CD4-positive, alpha-beta T cell treated with Interleukin-4 for 1 hour (primary cell): ENCODE measurements at regions not wholly inside any gene's neighbourhood (a gene's known extent, or its start where the extent isn't known, plus 50 kb on each side); places are given as distances from the start of the nearest gene placed in this dataset.
"Not testable (repeated sequence)": the region's sequence is repeated elsewhere in the genome, so short reads cannot be mapped to it uniquely, and the experiment has no call there.

Experiments
- DNase-seq, 2 donors: peaks; one replicate each; pipeline ENCODE4 v3.0.0-alpha.2; 2020 to 2022

DNA sequence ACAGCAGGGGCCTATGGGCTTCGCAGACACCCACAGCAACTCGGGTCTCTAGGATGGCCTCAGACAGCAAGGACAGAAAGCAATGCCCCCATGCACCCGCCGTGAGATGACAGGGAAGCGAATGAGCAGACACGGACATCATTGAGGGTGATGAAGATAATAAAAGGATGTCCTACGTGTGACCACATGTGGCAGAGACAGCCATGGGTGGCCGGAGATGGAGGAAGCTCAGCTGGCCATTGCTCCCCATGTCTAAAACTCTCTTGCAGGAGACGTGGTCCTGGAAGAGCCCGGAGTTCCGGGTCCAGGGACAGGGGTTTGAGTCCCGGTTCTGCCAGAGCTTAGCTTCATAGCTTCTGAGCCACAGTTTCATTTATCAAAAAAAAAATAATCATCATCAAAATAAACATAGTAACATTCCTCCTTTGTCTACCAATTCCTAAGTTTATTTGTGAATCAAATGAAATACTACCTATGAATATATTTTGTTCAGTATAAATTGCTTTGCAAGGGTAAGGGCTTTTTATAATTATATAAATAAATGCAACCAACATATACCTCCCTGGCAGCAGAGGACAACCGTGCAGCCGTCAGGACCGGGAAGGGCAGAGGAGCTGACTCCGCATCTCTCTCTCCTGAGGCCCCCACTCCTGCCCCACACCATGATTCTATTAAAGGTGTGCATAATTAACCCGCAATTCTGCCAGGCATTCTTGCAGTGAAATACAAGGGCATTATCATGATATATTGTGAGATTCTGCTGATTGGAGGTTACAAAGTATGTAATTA, 401.4 kb upstream of the MYT1L start:
- DNase-seq: no peak

- no peak for DNase-seq
Measured at GRCh38 chr2:2731816-2732284, 400.8 kb upstream of the MYT1L start.

DNA sequence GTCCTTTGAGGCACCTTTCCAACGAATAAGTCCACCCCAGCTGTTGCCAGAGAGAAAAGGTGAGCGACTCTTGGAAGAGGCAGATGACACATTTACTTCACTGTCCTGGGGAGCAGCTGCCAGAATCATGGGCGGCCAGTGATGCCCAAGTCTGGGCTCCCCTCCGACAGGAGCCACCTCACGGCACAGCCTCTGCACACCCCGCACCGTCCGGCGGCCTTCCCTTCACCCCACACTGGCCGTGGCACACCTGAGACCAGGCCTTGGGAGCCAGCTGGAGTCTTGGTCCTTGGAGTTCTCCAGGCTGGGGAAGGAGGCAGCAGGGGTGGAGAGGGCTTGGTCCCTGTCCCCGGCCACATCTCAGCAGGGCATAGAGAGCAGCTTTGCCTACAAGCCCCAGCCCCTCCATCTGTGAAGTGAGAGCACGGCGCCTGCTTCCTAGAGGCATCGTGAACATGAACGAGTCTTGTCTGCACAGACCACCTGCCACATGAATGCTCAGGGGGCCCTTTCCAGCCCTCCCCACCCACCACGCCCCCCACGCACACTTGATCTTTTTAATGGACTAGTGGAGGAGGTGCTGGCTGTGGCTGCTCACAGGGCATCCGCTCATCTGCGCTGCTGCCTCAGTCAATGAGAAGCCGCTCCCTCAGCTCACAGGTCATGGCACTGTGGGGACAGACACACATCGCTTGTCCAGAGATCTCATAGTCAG, 400.2 kb upstream of the MYT1L start:
- no peak for DNase-seq

- no peak for DNase-seq
Measured at GRCh38 chr2:2730301-2730833, 399.3 kb upstream of the MYT1L start.

DNA sequence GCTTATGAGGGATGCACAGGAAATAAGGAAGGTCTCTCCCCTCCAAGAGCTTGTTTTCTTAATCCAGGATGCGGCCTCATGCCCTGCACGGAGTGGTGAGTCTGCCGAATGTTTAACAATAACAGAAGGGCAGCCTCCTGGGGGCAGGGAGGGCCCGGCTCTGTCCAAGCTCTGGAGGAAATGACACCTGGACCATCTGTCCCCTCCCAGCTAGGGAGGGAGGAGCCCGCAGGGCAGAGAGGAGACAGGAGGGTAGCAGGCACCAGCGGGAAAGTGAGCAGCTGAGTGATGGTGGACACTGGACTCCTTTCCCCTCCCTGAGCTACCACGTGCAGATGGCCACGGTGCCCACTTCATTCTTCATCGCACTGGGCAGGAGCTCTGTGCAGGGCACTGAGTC, 398.2 kb upstream of the MYT1L start:
- DNase-seq: no peak

DNA sequence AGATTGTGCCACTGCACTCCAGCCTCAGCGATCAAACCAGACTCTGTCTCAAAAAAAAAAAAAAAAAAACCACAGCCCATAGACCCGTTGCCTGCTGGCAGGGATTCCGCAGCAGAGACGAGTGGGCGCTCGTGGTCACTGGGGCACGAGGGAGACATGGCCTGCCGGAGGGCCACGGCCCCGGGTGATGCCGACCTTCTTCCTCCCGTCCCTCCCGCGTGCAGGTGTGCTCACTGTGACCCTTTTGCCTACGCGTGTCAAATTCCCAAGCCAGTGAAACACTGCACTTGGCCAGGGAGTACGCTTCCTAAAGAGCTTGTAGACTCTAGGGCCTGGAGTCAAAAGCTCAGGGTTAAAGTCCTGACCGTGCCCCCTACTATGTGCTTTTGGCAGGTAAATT, 397.6 kb upstream of the MYT1L start:
- no peak for DNase-seq

DNA sequence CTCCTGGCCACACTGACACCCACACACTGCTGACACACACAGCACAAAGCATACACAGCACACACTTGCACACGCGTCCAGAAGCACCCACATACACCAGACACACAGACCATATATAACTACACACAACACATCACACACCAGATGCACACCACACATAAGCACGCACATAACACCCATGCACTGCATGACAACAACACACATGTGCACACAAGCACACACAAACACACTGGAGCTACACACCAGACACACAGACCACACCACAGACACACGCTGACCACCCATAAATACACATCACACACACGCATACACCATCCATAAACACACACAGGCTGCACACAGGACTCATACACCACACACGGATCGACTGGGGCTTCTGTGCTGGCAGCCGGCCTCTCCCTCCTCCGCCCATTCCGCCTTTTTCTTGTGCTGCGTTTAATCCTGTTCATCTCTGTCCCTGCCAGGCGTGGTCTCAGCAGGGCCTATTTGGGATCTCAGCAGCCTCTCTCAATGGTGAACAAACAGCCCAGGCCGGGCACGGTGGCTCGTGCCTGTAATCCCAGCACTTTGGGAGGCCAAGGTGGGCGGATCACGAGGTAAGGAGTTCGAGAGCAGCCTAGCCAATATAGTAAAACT, 396.9 kb upstream of the MYT1L start:
- no peak for DNase-seq

DNA sequence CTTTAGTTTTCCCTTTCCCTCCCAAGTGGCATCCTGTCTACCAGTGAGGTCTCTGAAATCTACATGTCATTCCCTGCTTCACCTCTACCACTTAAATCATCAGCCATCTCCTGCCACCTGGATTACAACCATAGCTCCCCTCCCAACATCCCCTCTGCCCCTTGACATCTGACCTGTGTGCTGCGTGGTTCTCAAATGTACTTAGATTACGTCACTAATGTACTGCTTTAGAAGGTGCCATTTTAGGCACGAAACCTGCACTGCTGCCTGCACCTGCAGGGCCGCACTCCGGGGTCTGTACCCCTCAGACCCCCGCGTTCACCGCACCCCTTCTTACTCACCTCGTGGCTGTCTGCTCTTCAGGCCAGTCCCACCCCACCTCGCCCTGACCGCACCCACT, 395.1 kb upstream of the MYT1L start:
- no peak for DNase-seq

- DNase-seq: no peak
Measured at GRCh38 chr2:2723064-2723463, 392.0 kb upstream of the MYT1L start.

GRCh38 chr2:2721296-2721835, 390.3 kb upstream of the MYT1L start:
- no peak for DNase-seq

DNA sequence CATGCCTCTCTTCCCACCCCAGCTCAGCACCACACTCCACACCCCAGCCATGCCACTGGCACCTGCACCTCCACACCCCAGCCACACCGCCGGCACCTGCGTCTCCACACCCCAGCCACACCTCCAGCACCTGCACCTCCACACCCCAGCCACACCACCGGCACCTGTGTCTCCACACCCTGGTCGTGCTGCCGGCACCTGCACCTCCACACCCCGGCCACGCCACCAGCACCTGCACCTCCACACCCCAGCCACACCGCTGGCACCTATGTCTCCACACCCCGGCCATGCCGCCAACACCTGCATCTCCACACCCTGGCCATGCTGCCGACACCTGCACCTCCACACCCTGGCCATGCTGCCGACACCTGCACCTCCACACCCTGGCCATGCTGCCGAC, 389.7 kb upstream of the MYT1L start:
- not testable (repeated sequence) for DNase-seq

GRCh38 chr2:2720351-2720750, 389.3 kb upstream of the MYT1L start:
- DNase-seq: no peak

DNA sequence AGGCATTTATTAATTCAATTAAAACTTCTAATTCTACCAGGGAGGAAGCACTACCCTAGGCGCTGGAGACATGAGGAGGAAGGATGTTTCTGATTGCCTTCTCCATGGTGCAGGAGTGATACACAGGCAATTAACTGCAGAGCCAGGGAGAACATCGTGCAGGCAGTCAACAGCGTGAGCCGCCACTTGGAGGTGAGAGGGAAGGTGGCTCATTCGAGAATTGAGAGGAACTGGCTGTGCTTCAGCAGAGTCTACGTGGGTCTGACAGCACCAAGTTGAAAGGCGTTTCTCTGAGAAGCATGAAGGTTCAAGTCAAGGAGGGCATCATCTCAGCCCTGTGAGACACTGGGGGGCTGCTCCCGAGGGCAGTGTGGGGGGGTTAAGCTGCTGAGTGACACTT, 388.7 kb upstream of the MYT1L start:
- DNase-seq: no peak

DNA sequence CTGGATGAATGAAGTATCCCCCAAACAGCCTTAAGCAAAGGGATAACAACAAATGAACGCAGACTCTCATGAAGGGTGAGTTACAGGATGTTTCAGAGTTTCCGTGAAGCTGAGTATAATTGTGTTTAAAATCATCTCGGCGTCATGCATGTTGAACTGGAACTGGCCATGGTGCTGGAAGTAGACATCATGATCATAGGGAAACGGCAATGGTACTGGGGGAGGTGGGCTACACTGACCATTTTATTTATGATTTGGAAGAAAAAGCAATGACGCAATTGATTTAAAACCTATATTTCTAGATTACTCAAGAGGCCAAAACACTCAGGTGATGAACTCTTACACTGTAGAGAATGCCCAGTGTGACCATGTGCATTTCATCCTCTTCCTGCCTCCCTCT, 387.9 kb upstream of the MYT1L start:
- no peak for DNase-seq

DNA sequence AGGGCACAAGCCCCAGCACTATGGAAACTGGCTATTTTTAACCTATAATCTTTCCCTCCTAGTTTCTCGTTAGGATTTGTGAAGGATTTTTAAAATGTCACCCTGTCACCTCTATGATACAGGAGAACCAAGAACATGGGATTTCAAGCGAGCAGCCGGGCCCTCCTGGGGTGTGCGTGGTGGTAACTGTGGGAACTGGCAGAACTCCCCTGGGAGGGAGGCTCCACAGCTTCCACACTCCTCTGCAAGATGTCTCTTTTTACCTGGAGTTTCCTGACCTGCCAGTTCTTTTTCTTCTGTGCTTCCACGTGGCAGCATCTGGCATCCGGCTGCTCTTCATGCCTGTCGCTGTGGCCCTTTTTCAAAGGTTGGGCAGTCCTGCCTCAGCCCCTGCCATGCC, 386.3 kb upstream of the MYT1L start:
- no peak for DNase-seq

DNA sequence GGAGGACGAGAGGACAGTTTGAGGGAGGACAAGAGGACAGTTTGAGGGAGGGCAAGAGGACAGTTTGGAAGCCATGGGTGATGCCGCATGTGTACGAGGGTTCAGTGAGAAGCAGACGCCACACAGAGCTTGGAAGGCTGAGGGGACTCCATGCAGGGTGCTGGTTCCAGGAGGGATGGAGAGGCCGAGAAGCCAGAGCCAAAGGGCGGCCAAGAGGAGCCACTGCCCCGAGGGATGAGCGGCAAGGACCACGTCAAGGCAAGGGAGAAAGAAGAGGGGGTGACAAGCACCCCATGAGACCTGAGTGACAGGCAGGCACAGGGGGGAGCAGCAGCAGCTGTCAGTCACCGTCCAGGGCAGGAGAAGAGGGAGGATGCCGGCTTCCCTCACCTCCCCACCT, 385.7 kb upstream of the MYT1L start:
- DNase-seq: no peak

GRCh38 chr2:2715036-2715818, 384.2 kb upstream of the MYT1L start:
- DNase-seq: no peak

DNA sequence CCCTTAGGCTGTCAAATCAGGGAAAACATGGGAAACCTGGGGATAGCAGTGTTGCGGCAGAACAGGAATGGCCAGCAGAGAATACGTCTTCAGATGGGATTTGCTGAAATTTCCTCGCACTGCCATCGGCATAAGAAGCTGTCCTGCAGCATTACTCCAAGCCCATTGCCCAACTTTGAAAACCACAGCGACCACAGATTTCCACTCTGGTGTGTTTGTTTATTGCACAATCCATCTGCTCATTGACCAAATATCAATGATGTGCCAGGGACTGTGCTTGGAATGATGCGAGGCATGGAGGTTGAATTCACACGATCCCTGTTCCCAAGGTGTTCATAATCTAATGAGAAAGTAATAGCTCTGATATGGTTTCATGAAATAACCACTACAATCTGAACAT, 383.3 kb upstream of the MYT1L start:
- no peak for DNase-seq

- DNase-seq: no peak
Measured at GRCh38 chr2:2709431-2709770, 378.3 kb upstream of the MYT1L start.

- DNase-seq: no peak
Measured at GRCh38 chr2:2708575-2709430, 377.7 kb upstream of the MYT1L start.

- no peak for DNase-seq
Measured at GRCh38 chr2:2707206-2707991, 376.3 kb upstream of the MYT1L start.
